Muscle layer of duodenum (tissue), 2 donors: ENCODE measurements at regions not wholly inside any gene's neighbourhood (a gene's known extent, or its start where the extent isn't known, plus 50 kb on each side); places are given as distances from the start of the nearest gene placed in this dataset.

Experiments
- H3K27ac ChIP-seq: one replicate; pipeline ENCODE4 v1.7.0; 2013; ENCODE audit warnings: mild to moderate bottlenecking, low read length
- H3K27me3 ChIP-seq: one replicate; pipeline ENCODE4 v1.7.0; 2013; ENCODE audit warnings: low read depth, mild to moderate bottlenecking, control low read depth, low read length
- H3K36me3 ChIP-seq, 2 donors: one replicate each; pipeline ENCODE4 v1.7.0; 2013; ENCODE audit warnings: low read length in 2 of 2, control low read depth in 1 of 2, mild to moderate bottlenecking in 1 of 2; ENCODE audit not compliant: insufficient read depth in 2 of 2, control insufficient read depth in 1 of 2
- H3K4me1 ChIP-seq, 2 donors: one replicate each; pipeline ENCODE4 v1.7.0; 2013; ENCODE audit warnings: low read length in 2 of 2, mild to moderate bottlenecking in 2 of 2, control low read depth in 1 of 2, moderate library complexity in 1 of 2; ENCODE audit not compliant: insufficient read depth in 2 of 2, control insufficient read depth in 1 of 2
- H3K4me3 ChIP-seq, 2 donors: one replicate each; pipeline ENCODE4 v1.7.0; 2013; ENCODE audit warnings: low read length in 2 of 2, low read depth in 1 of 2, mild to moderate bottlenecking in 1 of 2
- H3K9me3 ChIP-seq, 2 donors: one replicate each; pipeline ENCODE4 v1.7.0; 2013; ENCODE audit warnings: low read length in 2 of 2, control low read depth in 1 of 2, mild to moderate bottlenecking in 1 of 2; ENCODE audit not compliant: control insufficient read depth in 1 of 2
- donor health status: healthy.

GRCh38 chr2:128533101-128533500 is 214.4 kb upstream of the HS6ST1 start:
- H3K36me3 ChIP-seq, result no peaks in the 10 kb centered on the region
- H3K27ac ChIP-seq, result no peak overlapping the region
- no peaks in the 10 kb centered on the region for H3K4me1 ChIP-seq
- H3K27me3 ChIP-seq, result no peaks in the 10 kb centered on the region
- H3K4me3 ChIP-seq, result no peak overlapping the region
- no peaks in the 10 kb centered on the region for H3K9me3 ChIP-seq

- H3K9me3 ChIP-seq, result no peaks in the 10 kb centered on the region
- no peaks in the 10 kb centered on the region for H3K36me3 ChIP-seq
- H3K27me3 ChIP-seq, result no peaks in the 10 kb centered on the region
- no peak overlapping the region for H3K4me3 ChIP-seq
- no peaks in the 10 kb centered on the region for H3K4me1 ChIP-seq
- no peak overlapping the region for H3K27ac ChIP-seq
Observed at GRCh38 chr2:128534688-128535392, 216.2 kb upstream of the HS6ST1 start.

GRCh38 chr2:128535953-128536352 is 217.3 kb upstream of the HS6ST1 start:
- Histone ChIP-seq H3K4me3 (no peak overlapping the region), H3K36me3 (no peaks in the 10 kb centered on the region), H3K27me3 (no peaks in the 10 kb centered on the region), H3K27ac (no peak overlapping the region), H3K9me3 (no peaks in the 10 kb centered on the region), H3K4me1 (no peaks in the 10 kb centered on the region)

- Histone ChIP-seq H3K27me3 (no peaks in the 10 kb centered on the region), H3K9me3 (no peaks in the 10 kb centered on the region)
Observed at GRCh38 chr2:128536925-128537620, 218.4 kb upstream of the HS6ST1 start.

GRCh38 chr2:128537646-128538045 is 219.0 kb upstream of the HS6ST1 start:
- Histone ChIP-seq H3K27ac (no peak overlapping the region), H3K27me3 (no peaks in the 10 kb centered on the region), H3K9me3 (no peaks in the 10 kb centered on the region), H3K4me1 (no peaks in the 10 kb centered on the region), H3K4me3 (no peak overlapping the region), H3K36me3 (no peaks in the 10 kb centered on the region)

More at GRCh38 chr2:128536925-128537620, 218.4 kb upstream of the HS6ST1 start:
- Histone ChIP-seq H3K27ac (no peak overlapping the region), H3K4me3 (no peak overlapping the region), H3K4me1 (no peaks in the 10 kb centered on the region), H3K36me3 (no peaks in the 10 kb centered on the region)

GRCh38 chr2:128538396-128538795 is 219.7 kb upstream of the HS6ST1 start:
- H3K4me3 ChIP-seq, result no peak overlapping the region
- no peaks in the 10 kb centered on the region for H3K36me3 ChIP-seq
- no peaks in the 10 kb centered on the region for H3K9me3 ChIP-seq
- no peak overlapping the region for H3K27ac ChIP-seq
- no peaks in the 10 kb centered on the region for H3K27me3 ChIP-seq
- no peaks in the 10 kb centered on the region for H3K4me1 ChIP-seq

GRCh38 chr2:128540670-128541069 is 222.0 kb upstream of the HS6ST1 start:
- Histone ChIP-seq H3K9me3 (no peaks in the 10 kb centered on the region), H3K36me3 (no peaks in the 10 kb centered on the region), H3K27me3 (no peaks in the 10 kb centered on the region), H3K4me3 (no peak overlapping the region), H3K4me1 (no peaks in the 10 kb centered on the region), H3K27ac (no peak overlapping the region)

GRCh38 chr2:128541448-128541847 is 222.8 kb upstream of the HS6ST1 start:
- no peaks in the 10 kb centered on the region for H3K36me3 ChIP-seq
- H3K9me3 ChIP-seq, result no peaks in the 10 kb centered on the region
- no peaks in the 10 kb centered on the region for H3K27me3 ChIP-seq
- no peaks in the 10 kb centered on the region for H3K4me1 ChIP-seq
- no peak overlapping the region for H3K27ac ChIP-seq
- no peak overlapping the region for H3K4me3 ChIP-seq

GRCh38 chr2:128543036-128543435 is 224.4 kb upstream of the HS6ST1 start:
- no peaks in the 10 kb centered on the region for H3K9me3 ChIP-seq
- H3K27me3 ChIP-seq, result no peaks in the 10 kb centered on the region
- H3K4me1 ChIP-seq, result no peaks in the 10 kb centered on the region
- H3K4me3 ChIP-seq, result no peak overlapping the region
- no peaks in the 10 kb centered on the region for H3K36me3 ChIP-seq
- no peak overlapping the region for H3K27ac ChIP-seq

GRCh38 chr2:128543646-128544045 is 225.0 kb upstream of the HS6ST1 start:
- H3K27me3 ChIP-seq, result no peaks in the 10 kb centered on the region
- no peak overlapping the region for H3K27ac ChIP-seq
- no peaks in the 10 kb centered on the region for H3K4me1 ChIP-seq
- H3K9me3 ChIP-seq, result no peaks in the 10 kb centered on the region
- no peak overlapping the region for H3K4me3 ChIP-seq
- no peaks in the 10 kb centered on the region for H3K36me3 ChIP-seq

- H3K4me1 ChIP-seq, result no peaks in the 10 kb centered on the region
- no peaks in the 10 kb centered on the region for H3K36me3 ChIP-seq
- H3K4me3 ChIP-seq, result no peak overlapping the region
- no peaks in the 10 kb centered on the region for H3K9me3 ChIP-seq
- H3K27ac ChIP-seq, result no peak overlapping the region
- no peaks in the 10 kb centered on the region for H3K27me3 ChIP-seq
Observed at GRCh38 chr2:128544321-128545037, 225.8 kb upstream of the HS6ST1 start.
